BLaER1 treated with 17β-estradiol and CSF1 and Interleukin-3, amounts not matched to agents 10 nM and 100 nM (cell line): ENCODE measurements at regions not wholly inside any gene's neighbourhood (a gene's known extent, or its start where the extent isn't known, plus 50 kb on each side); places are given as distances from the start of the nearest gene placed in this dataset.
A peak's percentile ranks its signal among the peaks of the same experiment; 100 is the strongest.
"Not testable (repeated sequence)": the region's sequence is repeated elsewhere in the genome, so short reads cannot be mapped to it uniquely, and the experiment has no call there.

Experiments used
- H3K27ac ChIP-seq, 11 experiments: shearing (Covaris generic); formaldehyde crosslinking; 2 replicates each; pipeline ENCODE4 v1.8.1; 2022
- H3K27me3 ChIP-seq, 11 experiments: shearing (Covaris generic); formaldehyde crosslinking; 2 replicates each; pipeline ENCODE4 v1.8.1; 2022
- H3K36me3 ChIP-seq, 11 experiments: shearing (Covaris generic); formaldehyde crosslinking; 2 replicates each; pipeline ENCODE4 v1.8.1; 2022
- H3K4me1 ChIP-seq, 10 experiments: shearing (Covaris generic); formaldehyde crosslinking; 2 replicates each; pipeline ENCODE4 v1.8.1; 2022
- H3K4me2 ChIP-seq, 11 experiments: shearing (Covaris generic); formaldehyde crosslinking; 2 replicates each; pipeline ENCODE4 v1.8.1; 2022
- H3K4me3 ChIP-seq, 10 experiments: shearing (Covaris generic); formaldehyde crosslinking; 2 replicates each; pipeline ENCODE4 v1.8.1; 2022
- H3K9ac ChIP-seq, 11 experiments: shearing (Covaris generic); formaldehyde crosslinking; 2 replicates each; pipeline ENCODE4 v1.8.1; 2022
- H3K9me3 ChIP-seq, 11 experiments: shearing (Covaris generic); formaldehyde crosslinking; replicated peaks in 1 of 11; 2 replicates each; pipeline ENCODE4 v1.8.1; 2022
- H4K20me1 ChIP-seq, 11 experiments: shearing (Covaris generic); formaldehyde crosslinking; 2 replicates each; pipeline ENCODE4 v1.8.1; 2022
- Cebpa-rat ChIP-seq, 11 experiments: shearing (Covaris generic); IDR thresholded peaks; 2 replicates each; pipeline ENCODE4 v1.8.1; 2022

- Histone ChIP-seq H3K36me3 (no peaks in the 10 kb centered on the region), H3K9ac (no peak overlapping the region), H3K27me3 (no peaks in the 10 kb centered on the region), H3K4me1 (no peaks in the 10 kb centered on the region), H4K20me1 (no peaks in the 10 kb centered on the region), H3K4me3 (no peak overlapping the region), H3K9me3 (no peaks in the 10 kb centered on the region), H3K4me2 (no peak overlapping the region), H3K27ac (no peak overlapping the region)
- no peak for TF ChIP-seq Cebpa-rat (IDR thresholded peaks at IDR 0.05)
Measured at GRCh38 chr3:44028-44676, 152.4 kb upstream of the CHL1 start.

GRCh38 chr3:44941-45340 lies 151.6 kb upstream of the CHL1 start:
- not testable (repeated sequence) for H3K4me2 ChIP-seq, H4K20me1 ChIP-seq, H3K36me3 ChIP-seq

GRCh38 chr3:46576-46975 lies 150.0 kb upstream of the CHL1 start:
- no peaks in the 10 kb centered on the region for H3K4me1 ChIP-seq

More at GRCh38 chr3:44941-45340, 151.6 kb upstream of the CHL1 start:
- not testable (repeated sequence) for H3K9me3 ChIP-seq, H3K27me3 ChIP-seq, H3K4me3 ChIP-seq, H3K4me1 ChIP-seq, H3K27ac ChIP-seq, H3K9ac ChIP-seq

GRCh38 chr3:53441-53840 lies 143.1 kb upstream of the CHL1 start:
- H4K20me1 ChIP-seq, H3K27ac ChIP-seq, H3K4me2 ChIP-seq, H3K4me1 ChIP-seq, H3K27me3 ChIP-seq, H3K36me3 ChIP-seq, H3K9me3 ChIP-seq, H3K9ac ChIP-seq, H3K4me3 ChIP-seq: not testable (repeated sequence)

More at GRCh38 chr3:46576-46975, 150.0 kb upstream of the CHL1 start:
- peaks cover 0 to 7% (median 4%) of the 10 kb centered on the region in 11 experiments; a peak in 8 of 22 replicates for H3K9me3 ChIP-seq
- no peak for TF ChIP-seq Cebpa-rat (IDR thresholded peaks at IDR 0.05)
- no peak overlapping the region for H3K4me3 ChIP-seq
- H3K9ac ChIP-seq: no peak overlapping the region
- H4K20me1 ChIP-seq: no peaks in the 10 kb centered on the region
- H3K4me2 ChIP-seq: no peak overlapping the region
- no peaks in the 10 kb centered on the region for H3K27me3 ChIP-seq
- no peaks in the 10 kb centered on the region for H3K36me3 ChIP-seq
- H3K27ac ChIP-seq: no peak overlapping the region

- H3K36me3 ChIP-seq: no peaks in the 10 kb centered on the region
- no peak overlapping the region for H3K4me2 ChIP-seq
- H3K4me1 ChIP-seq: no peaks in the 10 kb centered on the region
- no peak for TF ChIP-seq Cebpa-rat (IDR thresholded peaks at IDR 0.05)
- no peaks in the 10 kb centered on the region for H4K20me1 ChIP-seq
- H3K27me3 ChIP-seq: no peaks in the 10 kb centered on the region
- H3K9me3 ChIP-seq: peaks cover 0 to 8% (median 5%) of the 10 kb centered on the region in 11 experiments; a peak in 8 of 22 replicates
- no peak overlapping the region for H3K9ac ChIP-seq
- H3K27ac ChIP-seq: no peak overlapping the region
- no peak overlapping the region for H3K4me3 ChIP-seq
Measured at GRCh38 chr3:54240-54639, 142.3 kb upstream of the CHL1 start.

- Histone ChIP-seq H3K4me1 (no peaks in the 10 kb centered on the region), H3K4me2 (no peak overlapping the region), H3K36me3 (no peaks in the 10 kb centered on the region), H3K27ac (no peak overlapping the region), H4K20me1 (no peaks in the 10 kb centered on the region), H3K4me3 (no peak overlapping the region), H3K9ac (no peak overlapping the region), H3K9me3 (peaks cover 0 to 1% (median under 1%) of the 10 kb centered on the region in 11 experiments; a peak in 6 of 22 replicates), H3K27me3 (no peaks in the 10 kb centered on the region)
- no peak for TF ChIP-seq Cebpa-rat (IDR thresholded peaks at IDR 0.05)
Measured at GRCh38 chr3:56672-57071, 139.9 kb upstream of the CHL1 start.

GRCh38 chr3:59854-60253 lies 136.7 kb upstream of the CHL1 start:
- no peaks in the 10 kb centered on the region for H4K20me1 ChIP-seq
- no peak overlapping the region for H3K27ac ChIP-seq
- no peaks in the 10 kb centered on the region for H3K4me1 ChIP-seq
- no peaks in the 10 kb centered on the region for H3K36me3 ChIP-seq
- no peaks in the 10 kb centered on the region for H3K9me3 ChIP-seq
- no peak overlapping the region for H3K4me2 ChIP-seq
- no peak overlapping the region for H3K4me3 ChIP-seq
- no peak for TF ChIP-seq Cebpa-rat (IDR thresholded peaks at IDR 0.05)
- H3K9ac ChIP-seq: no peak overlapping the region
- H3K27me3 ChIP-seq: no peaks in the 10 kb centered on the region

GRCh38 chr3:63095-63765 lies 133.3 kb upstream of the CHL1 start:
- Histone ChIP-seq H4K20me1 (no peaks in the 10 kb centered on the region), H3K4me3 (no peak overlapping the region), H3K4me2 (no peak overlapping the region), H3K36me3 (no peaks in the 10 kb centered on the region), H3K27me3 (no peaks in the 10 kb centered on the region), H3K9me3 (no peaks in the 10 kb centered on the region), H3K4me1 (no peaks in the 10 kb centered on the region), H3K9ac (no peak overlapping the region), H3K27ac (no peak overlapping the region)
- no peak for TF ChIP-seq Cebpa-rat (IDR thresholded peaks at IDR 0.05)

GRCh38 chr3:69690-70089 lies 126.9 kb upstream of the CHL1 start:
- Histone ChIP-seq H3K4me3 (no peak overlapping the region), H3K9me3 (no peaks in the 10 kb centered on the region), H4K20me1 (no peaks in the 10 kb centered on the region), H3K36me3 (no peaks in the 10 kb centered on the region), H3K27ac (no peak overlapping the region), H3K4me1 (peaks cover 0 to 8% (median 0%) of the 10 kb centered on the region in 10 experiments; a peak in 1 of 20 replicates), H3K27me3 (no peaks in the 10 kb centered on the region), H3K9ac (no peak overlapping the region), H3K4me2 (peak overlapping the region in 1 of 11 experiments; percentile 23; a peak in 1 of 22 replicates)
- TF ChIP-seq Cebpa-rat (IDR thresholded peaks at IDR 0.05): no peak

GRCh38 chr3:72776-73175 lies 123.8 kb upstream of the CHL1 start:
- H3K36me3 ChIP-seq: no peaks in the 10 kb centered on the region
- H4K20me1 ChIP-seq: no peaks in the 10 kb centered on the region
- peaks cover 0 to 8% (median 0%) of the 10 kb centered on the region in 10 experiments; a peak in 1 of 20 replicates for H3K4me1 ChIP-seq
- no peak overlapping the region for H3K4me2 ChIP-seq
- H3K27me3 ChIP-seq: no peaks in the 10 kb centered on the region
- H3K9ac ChIP-seq: no peak overlapping the region
- no peak overlapping the region for H3K27ac ChIP-seq
- TF ChIP-seq Cebpa-rat (IDR thresholded peaks at IDR 0.05): no peak
- no peaks in the 10 kb centered on the region for H3K9me3 ChIP-seq
- H3K4me3 ChIP-seq: no peak overlapping the region
